HG02852 (cell line): ENCODE measurements at regions not wholly inside any gene's neighbourhood (a gene's known extent, or its start where the extent isn't known, plus 50 kb on each side); places are given as distances from the start of the nearest gene placed in this dataset.
"Not testable (repeated sequence)": the region's sequence is repeated elsewhere in the genome, so short reads cannot be mapped to it uniquely, and the experiment has no call there.

ENCODE experiments used
- ATAC-seq: cut with Tn5 transposase; IDR thresholded peaks from one replicate; pipeline ENCODE4 v1.9.1; 2021; ENCODE audit warnings: mild to moderate bottlenecking, moderate library complexity; ENCODE audit not compliant: unreplicated experiment

DNA sequence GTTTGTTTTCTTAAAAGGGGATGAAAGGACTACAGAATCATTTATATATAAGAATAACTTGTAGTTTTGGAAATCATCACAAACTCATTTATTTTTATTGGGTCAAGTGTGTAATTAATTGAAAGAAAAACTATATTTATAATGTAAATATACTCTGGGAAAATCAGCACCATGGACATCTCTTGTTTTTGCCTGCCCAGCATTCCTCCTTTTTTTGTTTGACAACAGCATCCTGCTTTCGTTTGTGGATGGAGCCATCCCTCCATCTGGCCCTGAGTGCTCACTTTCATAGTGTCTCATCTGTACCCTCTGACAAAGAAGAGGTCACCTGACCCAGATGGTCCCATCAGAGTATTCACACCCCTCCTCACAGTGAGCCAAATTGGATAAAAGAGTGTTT, 308.2 kb upstream of the HTR1E start:
- ATAC-seq: no peak

DNA sequence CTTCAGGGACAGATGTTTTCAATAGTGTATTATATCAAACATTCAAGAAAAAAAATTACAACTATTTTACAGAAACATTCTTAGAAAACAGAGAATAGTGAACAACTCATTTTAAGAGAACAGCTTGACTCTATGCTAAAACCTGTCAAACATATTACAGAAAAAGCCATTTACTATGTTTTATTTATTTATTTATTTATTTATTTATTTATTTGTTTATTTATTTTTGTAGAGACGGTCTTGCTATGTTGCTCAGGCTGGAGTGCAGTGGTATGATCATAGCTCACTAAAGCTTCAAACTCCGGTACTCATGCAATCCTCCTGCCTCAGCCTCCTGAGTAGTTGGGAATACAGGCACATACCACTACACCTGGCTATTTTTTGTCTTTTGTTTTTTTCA, 317.9 kb upstream of the HTR1E start:
- ATAC-seq: no peak

DNA sequence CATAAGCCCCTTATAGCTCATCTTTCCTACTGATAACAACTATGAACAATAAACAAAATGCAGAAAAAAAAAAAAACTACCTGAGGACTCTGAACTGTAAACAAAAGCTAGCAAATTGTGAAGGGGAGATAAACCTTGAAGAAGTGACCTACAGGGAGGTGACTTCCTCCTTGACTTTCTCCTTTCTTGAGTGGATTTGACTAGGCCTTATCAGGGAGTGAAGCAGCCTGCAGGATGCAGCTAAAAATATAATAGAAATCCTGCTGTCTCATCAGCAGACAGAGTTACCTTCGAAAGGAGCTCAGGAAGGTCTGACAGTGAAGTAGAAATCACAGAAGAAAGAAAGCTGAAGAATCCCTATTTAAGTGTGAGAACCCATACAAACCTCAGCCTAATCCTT, 322.0 kb upstream of the HTR1E start:
- no peak for ATAC-seq

DNA sequence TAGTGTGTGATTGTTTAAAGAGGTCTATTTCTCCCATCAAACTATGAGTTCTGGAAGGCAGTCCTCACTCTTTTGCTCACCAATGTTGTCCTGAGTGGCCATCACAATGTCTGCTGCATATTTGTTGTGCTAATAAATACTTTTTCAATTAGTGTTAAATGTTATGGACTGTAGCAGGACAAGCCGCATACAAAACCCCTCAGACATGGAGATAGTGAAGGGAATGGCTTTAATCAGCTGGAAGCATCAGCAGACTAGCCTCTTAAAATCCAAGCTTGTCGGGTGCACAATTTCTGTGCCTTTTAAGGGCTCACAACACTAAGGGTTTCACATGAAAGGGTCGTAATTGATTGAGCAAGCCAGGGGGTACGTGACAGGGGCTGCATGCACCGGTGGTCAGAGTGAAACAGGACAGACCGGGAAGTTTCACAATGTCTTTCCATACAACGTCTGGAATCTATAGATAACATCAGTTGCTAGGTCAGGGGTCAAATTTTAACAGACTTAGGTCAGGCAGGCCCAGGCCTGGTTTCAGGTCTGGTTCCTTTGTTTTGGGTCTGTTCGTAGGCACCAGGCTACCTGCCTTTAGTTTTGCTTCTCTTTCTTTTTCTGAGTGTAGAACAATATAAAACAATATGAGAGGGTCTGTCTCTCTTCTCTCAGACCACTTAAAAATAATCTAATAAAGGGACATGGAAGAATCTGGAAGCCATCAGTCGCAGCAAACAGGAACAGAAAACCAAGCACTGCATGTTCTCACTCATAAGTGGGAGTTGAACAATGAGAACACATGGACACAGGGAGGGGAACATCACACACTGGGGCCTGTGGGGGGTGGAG, 327.6 kb upstream of the HTR1E start:
- no peak for ATAC-seq

DNA sequence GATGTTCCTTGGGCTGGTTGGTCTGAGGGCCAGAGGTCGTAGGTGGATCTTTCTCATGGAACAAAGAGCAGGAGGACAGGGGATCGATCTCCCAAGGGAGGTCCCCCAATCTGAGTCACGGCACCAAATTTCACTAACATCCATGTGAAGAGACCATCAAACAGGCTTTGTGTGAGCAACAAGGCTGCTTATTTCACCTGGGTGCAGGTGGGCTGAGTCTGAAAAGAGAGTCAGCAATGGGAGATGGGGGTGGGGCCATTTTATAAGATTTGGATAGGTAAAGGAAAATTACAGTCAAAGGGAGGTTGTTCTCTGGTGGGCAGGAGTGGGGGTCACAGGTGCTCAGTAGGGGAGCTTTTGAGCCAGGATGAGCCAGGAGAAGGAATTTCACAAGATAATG, 334.0 kb upstream of the HTR1E start:
- not testable (repeated sequence) for ATAC-seq

DNA sequence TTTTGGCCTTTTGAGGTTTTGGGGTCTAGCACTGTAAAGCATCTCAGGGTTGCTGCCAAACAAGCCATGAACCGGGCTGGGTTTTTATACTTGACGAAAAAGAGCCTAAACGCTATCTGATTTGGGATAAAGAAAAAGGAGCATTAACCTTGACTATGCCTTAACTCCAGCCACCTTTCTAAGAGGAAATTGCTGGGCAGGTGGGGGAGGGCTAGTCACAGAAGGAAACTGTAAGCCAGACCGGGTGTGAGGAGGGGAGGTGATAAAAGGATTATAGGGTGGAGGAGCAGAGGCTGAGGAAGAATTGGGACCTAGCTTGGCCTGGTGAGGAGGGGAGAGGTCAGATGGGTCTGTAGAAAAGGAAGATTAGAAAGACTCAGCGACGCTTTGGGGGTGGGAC, 335.2 kb upstream of the HTR1E start:
- not testable (repeated sequence) for ATAC-seq

DNA sequence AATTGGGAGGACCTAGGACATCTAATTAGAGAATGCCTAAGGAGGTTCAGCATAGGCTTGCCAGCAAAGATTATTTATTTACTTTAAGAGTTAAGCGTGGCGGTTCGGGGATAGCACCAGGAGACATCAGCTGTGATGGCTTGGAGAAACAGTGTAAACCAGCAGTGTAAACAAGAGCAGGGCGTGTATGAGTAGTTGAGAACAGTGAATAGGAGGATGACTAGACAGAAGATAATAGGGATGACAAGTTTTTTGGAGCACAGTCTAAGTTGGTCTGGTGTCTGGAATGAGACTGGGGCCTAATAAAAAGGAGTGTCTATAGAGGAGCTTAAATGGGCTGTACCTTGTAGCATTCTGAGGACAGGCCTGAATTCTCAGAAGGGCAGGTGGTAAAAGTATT, 338.4 kb upstream of the HTR1E start:
- ATAC-seq: not testable (repeated sequence)

DNA sequence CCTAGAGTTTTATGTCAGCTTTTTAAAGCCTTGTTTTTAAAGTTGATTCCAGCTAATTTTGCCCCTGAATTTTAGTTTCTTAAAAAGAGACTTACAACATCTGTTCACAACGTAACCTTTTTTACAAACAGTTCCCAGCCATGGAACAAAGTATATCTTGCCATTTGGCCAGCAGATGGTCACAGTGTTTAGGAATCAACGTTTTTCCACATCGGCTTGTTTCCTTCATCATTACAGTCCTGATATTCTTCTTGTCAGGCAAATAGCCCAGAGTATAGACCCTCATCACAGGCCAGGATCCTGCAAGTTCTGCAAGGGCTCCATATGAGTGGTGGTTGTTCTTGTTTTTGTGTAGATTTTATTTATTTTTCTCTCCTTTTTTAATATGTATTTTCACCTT, 341.7 kb upstream of the HTR1E start:
- no peak for ATAC-seq

DNA sequence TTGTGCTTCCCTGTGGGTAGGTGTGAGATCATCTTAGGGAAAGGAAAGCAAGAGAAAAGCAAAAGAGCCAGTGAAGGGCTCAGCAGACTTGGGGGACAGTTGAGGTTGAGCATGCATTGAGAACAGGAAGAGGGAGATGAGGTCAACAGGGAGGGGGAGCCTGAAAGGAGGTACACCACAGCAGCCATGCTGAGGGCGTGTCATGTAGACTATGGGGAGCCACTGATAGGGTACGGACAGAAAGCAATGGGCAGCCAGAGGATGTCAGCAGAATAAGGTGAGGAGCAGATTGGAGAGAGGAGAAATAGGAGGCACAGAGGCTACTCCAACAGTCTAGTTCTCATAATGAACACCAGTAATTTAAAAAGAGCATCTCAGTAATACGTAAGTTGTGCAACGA, 351.1 kb upstream of the HTR1E start:
- no peak for ATAC-seq

DNA sequence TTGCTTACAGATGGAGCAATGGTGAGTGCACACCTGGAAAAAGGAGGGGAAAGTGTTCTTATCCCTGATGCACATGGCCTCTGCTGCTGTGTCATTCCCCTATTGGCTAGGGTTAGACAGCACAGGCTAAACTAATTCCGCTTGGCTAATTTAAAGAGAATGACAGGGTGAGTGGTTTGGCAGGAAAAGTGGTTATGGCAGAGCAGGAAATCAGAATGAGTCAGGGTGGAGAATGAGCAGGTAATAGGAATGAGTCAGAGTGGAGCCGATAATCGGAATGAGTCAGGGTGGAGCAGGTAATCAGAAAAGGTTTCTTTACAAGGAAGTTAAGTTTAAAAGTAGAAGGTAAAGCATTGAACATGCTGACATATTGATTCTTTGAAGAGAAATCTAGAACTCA, 355.5 kb upstream of the HTR1E start:
- ATAC-seq: no peak

DNA sequence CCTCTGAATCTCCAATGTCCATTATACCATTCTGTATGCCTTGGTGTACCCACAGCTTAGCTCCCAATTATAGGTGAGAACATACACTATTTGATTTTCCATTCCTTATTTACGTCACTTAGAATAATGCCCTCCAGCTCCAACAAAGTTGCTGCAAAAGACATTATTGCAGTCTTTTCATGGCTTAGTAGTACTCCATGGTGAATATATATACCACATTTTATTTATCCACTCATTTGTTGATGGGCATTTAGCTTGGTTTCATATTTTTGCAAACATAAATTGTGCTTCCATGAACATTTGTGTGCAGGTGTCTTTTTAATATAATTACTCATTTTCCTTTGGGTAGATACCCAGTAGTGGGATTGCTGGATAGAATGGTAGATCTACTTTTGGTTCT, 374.1 kb upstream of the HTR1E start:
- no peak for ATAC-seq

DNA sequence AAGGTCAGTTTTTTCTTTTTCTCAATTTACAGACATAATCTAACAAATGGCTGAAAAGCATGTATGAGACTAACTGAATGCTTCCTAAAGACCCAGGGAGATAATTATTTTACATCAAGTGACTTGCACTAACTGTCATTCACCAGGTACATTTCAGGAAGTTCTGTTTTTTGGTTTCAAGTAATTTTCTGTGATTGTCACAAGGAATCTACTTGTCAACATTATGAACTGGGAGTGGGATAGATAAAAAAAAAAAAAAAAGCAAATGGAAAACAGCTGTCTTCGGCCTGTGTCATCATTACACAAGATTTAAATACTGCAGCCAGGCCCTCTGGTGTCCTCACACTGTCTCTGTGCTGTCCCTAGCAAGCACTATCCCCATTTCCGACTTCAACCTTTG, 379.0 kb upstream of the HTR1E start:
- no peak for ATAC-seq

DNA sequence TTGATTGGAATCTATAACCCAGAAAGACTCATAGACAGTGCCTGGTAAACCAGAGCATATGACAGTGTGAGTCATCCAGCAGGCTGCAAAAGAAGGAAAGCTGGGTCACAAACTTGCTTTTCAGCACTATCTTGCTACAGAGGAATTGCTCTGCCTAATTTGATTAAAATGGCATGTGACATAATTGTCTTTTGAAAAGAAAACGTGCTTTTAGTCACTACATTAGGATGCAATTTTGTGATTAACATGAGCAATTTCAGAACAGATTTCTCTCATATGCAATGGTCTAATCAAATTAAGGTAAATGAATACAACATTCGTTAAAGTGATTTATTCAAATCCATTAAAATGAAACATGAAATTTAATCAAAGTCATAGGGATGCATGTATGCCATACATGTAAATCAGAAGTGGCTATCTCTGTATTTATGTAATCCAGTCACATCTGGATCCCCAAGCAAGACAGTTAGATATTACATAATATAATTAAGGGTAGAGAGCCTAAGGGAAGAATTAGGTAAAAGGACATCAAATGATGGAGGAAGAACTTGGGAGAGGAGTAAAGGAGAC, 400.0 kb upstream of the HTR1E start:
- ATAC-seq: no peak

DNA sequence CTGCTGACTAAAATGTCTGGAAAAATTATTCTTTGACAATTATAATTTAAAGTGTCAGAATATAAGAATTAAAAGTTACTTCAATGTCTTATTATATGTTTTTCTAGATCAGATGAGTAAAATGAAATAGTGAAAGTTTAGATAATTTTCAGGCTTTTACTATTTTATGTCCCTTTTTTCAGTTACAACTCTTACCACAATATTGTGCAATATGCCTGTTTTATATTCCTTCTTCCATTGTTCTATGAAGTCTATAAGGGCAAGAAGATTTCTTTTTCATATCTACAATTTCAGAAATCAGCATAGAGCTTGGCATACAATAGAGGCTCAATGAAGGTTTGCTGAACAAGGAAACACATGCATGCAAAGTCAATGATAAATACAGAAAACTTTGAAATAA, 401.2 kb upstream of the HTR1E start:
- no peak for ATAC-seq

DNA sequence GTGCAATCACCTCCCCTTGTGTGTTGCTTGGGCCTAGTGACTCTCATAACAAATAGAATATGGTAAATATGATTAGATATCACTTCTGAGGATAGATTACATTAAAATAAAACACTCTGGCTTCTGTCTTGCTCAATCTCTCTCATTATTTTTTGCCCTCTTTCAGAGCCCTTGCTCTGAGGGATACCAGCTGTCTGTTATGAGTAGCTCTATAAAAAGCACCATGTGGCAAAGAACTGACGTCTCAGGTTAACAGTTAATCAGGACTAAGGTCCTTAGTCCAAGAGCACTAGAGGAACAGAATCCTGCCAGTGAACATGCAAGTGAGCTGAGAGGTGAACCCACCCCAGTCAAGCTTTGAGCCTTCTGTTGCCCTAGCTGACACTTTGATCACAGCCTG, 402.2 kb upstream of the HTR1E start:
- no peak for ATAC-seq

DNA sequence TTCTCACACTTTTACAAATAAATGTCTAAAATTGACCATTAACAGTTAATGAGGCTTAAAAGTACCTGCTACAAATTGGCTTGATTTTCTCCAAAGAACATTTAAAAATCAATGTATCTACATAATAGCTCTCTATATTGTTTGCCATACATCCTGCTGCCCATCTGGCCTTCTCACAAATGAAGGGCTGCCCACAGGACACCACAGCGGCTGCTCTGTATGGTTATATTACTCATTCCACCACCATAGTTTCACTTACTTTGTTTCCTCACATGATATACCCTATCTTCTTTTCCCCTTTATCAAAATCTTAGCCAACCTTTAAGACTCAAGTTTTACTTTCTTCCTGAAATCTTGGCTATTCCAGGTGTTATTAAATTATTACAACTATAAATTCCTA, 407.7 kb upstream of the HTR1E start:
- no peak for ATAC-seq

DNA sequence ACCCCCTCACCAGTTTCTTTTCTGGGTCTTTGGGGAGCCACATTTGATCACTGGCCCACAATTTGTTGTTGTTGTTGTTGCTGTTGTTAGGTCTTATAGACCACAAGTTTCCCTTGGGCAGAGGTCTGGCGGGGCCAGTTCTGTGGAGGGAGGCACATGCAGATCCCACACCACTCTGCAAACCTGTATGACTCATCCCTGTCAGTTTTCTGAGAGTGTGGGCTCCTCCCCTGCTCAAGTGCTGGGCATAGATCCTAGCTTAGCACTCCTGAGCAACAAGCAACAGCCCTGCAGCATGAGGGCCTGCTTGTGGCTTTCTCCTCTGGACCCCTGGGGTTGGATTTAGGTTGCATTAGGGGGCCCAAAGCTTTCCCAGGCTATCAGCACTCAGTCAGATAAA, 411.1 kb upstream of the HTR1E start:
- ATAC-seq: no peak

DNA sequence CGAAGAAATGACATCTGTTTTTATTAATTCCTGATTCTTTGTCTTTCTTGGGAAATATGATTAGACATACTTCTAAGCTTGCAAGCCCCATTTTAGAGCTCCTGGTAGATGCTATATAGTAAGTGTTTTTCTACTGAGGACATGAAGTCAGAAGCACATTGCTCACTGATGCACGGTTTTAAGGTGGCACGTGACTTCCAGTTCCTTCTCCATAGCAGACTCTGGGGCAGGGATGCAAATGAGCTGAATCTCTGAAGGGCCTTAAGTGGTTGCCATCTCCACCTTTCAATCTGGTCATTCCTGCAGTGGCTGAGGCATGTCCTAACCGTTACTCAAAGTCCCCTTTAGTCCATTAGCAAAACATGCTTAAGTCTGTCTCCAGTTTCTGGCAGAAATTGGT, 421.2 kb upstream of the HTR1E start:
- no peak for ATAC-seq

DNA sequence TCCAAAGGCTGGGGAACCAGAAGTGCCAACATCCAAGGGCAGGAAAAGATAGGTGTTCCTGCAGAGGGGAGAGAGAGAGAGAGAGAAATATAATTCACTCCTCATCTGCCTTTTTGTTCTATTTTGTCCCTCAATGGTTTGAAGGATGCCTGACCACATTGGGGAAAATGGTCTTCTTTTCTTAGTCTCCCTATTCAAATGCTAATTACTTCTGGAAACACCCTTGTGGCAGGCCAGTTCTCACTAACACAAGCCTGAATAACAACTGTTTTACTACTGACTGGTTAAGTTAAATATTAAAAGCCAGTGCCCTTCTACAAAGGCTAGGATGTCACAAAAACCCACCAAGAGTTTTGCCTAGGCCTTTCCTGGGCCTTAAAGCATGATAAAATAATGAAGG, 425.4 kb upstream of the HTR1E start:
- no peak for ATAC-seq

DNA sequence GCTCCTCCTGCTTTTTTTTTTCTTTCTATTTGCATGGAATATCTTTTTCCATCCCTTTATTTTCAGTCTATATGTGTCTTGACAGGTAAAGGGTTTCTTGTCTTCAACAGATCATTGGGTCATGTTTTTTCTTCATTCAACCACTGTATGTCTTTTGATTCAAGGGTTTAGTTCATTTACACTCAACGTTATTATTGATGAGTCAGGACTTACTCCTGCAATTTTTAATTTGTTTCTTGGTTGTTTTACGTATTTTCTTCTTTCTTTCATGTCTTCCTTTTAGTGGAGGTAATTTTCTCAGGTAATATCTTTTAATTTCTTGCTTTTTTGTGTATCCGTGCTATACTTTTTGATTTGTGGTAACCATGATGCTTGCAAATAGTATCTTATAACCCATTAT, 429.1 kb upstream of the HTR1E start:
- ATAC-seq: no peak

DNA sequence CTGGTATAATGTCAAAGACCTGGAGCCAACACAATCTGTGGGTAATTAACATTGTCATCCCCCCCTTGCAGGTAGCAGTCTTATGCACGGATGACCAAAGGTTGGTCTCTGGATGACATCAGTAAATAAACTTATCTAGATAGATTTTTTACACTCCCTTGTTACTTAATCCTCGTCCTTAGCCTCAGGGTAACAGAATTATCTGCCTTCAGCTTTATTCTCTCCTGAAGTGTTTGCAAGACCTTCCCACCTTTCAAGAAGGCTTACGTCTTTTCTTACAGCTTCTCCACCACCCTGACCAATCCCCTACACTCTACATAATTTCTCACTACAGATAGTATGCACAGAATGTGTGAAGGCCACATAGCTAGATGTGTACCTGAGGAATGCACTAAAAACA, 434.8 kb upstream of the HTR1E start:
- no peak for ATAC-seq

DNA sequence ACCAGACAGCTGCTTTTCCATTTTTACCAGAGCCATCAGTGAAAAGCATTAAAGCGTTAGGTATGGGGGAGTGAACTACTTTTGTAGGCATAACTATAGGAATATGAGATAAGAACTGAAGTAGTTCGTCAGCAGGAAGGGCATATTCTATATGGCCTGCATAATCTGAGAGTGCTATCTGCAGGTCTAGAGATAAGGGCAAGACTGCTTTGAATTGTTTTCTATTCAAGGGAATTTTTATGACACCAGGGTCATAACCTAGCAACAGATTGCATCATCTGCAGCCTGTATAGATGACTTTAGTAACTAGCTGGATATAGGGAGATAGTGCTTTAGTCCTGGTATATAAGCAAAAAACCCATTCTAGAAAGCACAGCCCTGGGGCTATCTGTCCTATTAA, 437.3 kb upstream of the HTR1E start:
- ATAC-seq: no peak

DNA sequence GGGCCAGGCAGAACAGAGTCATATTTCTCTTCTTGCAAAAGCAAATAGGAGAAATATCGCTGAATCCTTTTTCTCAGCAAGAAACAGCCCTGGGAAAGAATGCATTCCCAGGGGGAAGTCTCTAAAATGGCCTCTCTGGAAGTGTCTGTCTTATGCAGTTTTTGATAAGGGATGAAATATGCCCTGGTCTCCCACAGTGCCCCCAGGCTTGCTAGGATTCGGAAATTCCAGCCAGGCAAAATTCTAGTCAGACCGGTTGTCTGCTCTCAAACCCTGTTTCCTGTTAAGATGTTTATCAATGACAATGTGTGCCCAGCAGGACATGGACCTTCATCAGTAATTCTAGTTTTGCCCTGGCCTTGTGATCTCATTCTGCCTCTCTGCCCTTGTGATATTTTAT, 448.3 kb upstream of the HTR1E start:
- ATAC-seq: not testable (repeated sequence)
